Retinal pigment epithelial cell (primary cell): ENCODE measurements at regions not wholly inside any gene's neighbourhood (a gene's known extent, or its start where the extent isn't known, plus 50 kb on each side); places are given as distances from the start of the nearest gene placed in this dataset.

Experiments
- DNase-seq: peaks from one replicate; pipeline ENCODE4 v3.0.0-alpha.2; 2010; ENCODE audit warnings: low read depth
- H3K4me3 ChIP-seq: 2 replicates; pipeline ENCODE4 v1.5.1; 2011; ENCODE audit warnings: mild to moderate bottlenecking, low read length, control low read depth, moderate library complexity
- CTCF ChIP-seq: conservative IDR thresholded peaks from 2 replicates; pipeline ENCODE4 v1.5.1; 2011; ENCODE audit warnings: low read depth, low read length, control low read depth, inconsistent platforms

DNA sequence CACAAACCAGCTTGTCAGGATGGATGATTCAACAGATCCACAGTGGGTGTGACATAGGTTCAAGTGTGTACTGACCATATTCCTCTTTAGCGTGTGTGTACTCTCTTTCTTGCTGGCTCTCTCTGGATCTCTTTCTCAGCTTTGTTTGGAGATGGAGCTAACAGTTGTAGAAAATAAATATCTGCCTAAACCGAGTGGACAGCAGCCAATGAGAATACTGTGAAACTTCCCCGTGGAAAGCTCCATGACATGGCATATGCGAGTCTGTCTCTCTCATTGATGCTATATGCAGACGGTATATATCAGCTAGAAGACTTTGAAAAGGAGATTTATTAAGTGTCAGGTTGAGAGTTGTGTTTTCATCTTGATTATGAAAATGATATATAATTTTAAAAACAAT is 406.5 kb upstream of the SUCLG2 start:
- H3K4me3 ChIP-seq = no peak overlapping the region
- TF ChIP-seq CTCF = no peak
- DNase-seq = no peak

DNA sequence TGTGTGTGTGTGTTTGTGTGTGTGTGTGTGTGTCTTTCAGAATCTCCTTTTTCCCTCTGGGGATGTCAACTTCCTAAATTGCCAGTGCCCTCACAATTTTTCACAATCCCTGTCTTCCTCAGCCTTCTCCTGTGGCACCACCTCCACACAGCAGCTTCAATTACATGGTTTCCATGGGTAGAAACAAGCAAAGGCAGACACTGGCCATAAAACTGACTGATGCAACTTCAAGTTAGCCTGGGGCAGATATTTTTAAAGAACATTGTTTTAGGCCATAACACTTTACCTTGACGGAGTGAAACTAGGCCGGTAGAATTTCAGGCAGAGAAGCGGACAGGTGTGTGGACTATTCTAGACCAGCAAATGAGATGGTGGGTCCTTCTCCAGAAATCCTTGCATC is 405.8 kb upstream of the SUCLG2 start:
- H3K4me3 ChIP-seq = no peak overlapping the region
- DNase-seq = no peak
- TF ChIP-seq CTCF = no peak

DNA sequence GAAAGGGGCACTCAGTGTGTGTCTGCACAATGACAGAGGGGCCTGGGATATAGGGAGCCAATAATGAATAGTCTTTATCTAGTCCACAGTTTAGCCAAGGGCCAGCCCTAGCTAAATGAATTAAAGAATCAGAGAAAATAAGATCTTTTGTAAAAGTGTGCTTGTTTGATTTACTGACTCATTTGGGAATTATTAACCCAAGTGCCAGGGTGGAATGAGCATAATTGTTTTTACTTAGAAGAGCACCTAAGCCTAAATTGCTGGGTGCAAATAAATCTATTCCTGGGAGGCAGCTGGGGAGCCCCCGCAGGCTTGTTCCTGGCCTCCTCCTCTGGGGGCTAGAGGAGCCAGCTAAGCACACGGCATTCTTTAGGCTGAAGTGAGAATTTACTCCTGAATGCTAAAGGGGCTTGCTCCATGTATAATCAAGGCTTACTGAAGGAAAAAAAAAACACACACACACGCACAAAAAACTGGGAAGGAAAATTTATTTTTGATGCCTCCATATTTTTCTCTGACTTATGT is 405.3 kb upstream of the SUCLG2 start:
- H3K4me3 ChIP-seq = no peak overlapping the region
- no peak for DNase-seq
- no peak for TF ChIP-seq CTCF

DNA sequence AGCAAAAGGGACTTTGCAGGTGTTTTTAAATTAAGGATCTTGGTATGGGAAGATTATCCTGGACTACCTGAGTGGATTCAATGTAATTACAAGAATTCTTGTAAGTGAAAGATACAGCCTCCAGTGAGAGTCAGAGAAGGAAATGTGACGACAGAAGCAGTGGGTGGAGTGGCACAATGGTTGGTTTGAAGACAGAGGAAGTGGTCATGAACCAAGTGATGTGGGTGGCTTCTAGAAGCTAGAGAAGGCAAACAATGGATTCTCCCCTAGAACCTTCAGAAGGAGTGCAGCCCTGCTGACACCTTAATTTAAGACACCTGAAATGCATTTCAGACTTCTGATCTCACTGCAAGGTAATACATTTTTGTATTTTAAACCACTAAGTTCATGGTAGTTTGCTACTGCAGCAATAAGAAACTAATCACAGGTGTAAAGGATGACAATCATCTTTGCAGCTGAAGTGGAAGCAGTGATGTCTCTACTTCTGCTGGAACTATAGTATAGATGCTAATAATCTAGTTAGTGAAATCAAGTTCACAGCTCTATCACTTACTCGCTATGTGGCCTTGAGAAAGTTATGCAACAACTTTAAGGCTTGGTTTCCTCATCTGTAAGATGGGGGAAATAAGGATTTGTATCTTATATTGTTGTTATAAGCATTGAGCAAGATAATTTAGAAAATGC is 403.4 kb upstream of the SUCLG2 start:
- TF ChIP-seq CTCF = no peak
- no peak overlapping the region for H3K4me3 ChIP-seq
- DNase-seq = no peak

DNA sequence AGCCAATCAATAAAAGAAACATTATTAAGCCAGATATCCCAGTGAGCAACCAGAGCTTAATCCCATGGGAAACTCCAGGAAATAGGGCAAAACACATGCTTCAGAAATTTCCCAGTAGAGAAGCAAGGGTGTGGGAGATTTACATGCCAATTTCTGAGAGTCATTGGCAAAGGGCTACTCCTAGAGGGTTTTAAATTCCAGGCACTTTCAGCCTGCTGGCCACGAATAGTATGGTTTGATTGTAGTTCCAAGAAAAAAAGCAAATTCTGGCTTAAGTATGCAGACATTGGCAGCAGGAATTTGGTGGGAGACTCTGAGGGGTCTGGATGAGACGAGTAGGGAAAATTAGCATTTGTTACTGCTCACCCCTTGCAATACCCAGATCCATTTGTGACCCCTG is 402.1 kb upstream of the SUCLG2 start:
- H3K4me3 ChIP-seq = no peak overlapping the region
- no peak for DNase-seq
- no peak for TF ChIP-seq CTCF

DNA sequence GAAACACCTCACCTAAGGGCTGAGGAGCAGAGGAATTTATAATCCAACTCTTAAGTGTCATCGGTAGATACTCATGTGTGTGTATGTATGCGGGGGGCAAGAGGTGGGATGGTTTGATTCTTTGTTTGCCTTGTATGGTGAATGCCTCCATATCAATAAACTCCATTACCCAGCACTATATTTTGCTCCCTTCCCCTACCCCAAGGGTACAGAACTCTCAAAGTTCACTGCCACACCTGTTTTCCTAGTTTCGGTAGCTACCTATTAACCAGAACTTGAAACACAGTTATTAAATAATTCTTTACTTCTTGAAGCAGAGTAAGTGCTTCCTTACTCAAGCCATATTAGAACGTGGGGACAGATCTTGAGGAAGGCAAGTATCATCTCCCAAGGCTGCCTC is 400.8 kb upstream of the SUCLG2 start:
- no peak for TF ChIP-seq CTCF
- H3K4me3 ChIP-seq = no peak overlapping the region
- DNase-seq = no peak

DNA sequence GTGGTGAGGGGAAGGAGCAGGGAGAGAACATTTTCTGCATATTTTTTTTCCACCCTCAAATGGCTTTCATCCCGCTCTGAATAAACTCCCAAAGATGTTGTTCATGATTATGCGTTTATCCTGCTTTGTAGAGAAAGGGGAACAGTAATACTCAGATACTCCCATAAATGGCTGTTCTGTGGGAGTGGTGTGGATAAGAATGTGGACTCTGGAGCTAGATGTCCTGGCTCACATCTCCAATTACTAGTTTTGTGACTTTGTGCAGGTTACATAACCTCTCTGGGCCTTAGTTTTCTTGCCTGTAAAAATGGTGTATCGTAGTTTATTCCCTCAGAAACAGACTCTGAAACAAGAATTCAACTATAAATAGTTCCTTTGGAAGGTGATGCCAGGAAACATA is 395.4 kb upstream of the SUCLG2 start:
- TF ChIP-seq CTCF = no peak
- no peak overlapping the region for H3K4me3 ChIP-seq
- no peak for DNase-seq
